Lower lobe of right lung (tissue), 2 donors: ENCODE measurements at regions not wholly inside any gene's neighbourhood (a gene's known extent, or its start where the extent isn't known, plus 50 kb on each side); places are given as distances from the start of the nearest gene placed in this dataset.

ENCODE experiments used
- ATAC-seq, 2 donors: fragments of 200-7000 bp; cut with Tn5 transposase; one replicate each; pipeline ENCODE4 v1.9.1; 2020 to 2022; ENCODE audit warnings: mild to moderate bottlenecking in 2 of 2, moderate library complexity in 2 of 2
- DNase-seq: peaks from one replicate; pipeline ENCODE4 v3.0.0-alpha.2; 2020
- H3K27ac ChIP-seq: fragments of 200-600 bp; one replicate; pipeline ENCODE4 v1.8.0; 2022
- H3K27me3 ChIP-seq: fragments of 200-600 bp; one replicate; pipeline ENCODE4 v1.8.0; 2022; ENCODE audit warnings: low read depth
- H3K36me3 ChIP-seq: fragments of 200-600 bp; one replicate; pipeline ENCODE4 v1.8.0; 2022; ENCODE audit warnings: mild to moderate bottlenecking
- H3K4me1 ChIP-seq: fragments of 200-600 bp; one replicate; pipeline ENCODE4 v1.8.0; 2022
- H3K4me3 ChIP-seq: fragments of 200-600 bp; one replicate; pipeline ENCODE4 v1.8.0; 2022; ENCODE audit warnings: mild to moderate bottlenecking
- H3K9me3 ChIP-seq: fragments of 200-600 bp; one replicate; pipeline ENCODE4 v1.8.0; 2022
- CTCF ChIP-seq: fragments of 200-600 bp; IDR thresholded peaks from one replicate; pipeline ENCODE4 v1.8.0; 2022; ENCODE audit warnings: antibody characterized with exemption, mild to moderate bottlenecking
- intact Hi-C: fragments of 100-400 bp; cut with DNase I; formaldehyde crosslinking; loops from one replicate; pipeline ENCODE4 v1.11.0; 2022
- donor health status: DM: no; HTN: yes; CAD: no; lungs with severe emphysema.

GRCh38 chr13:53408306-53408705 lies 379.7 kb downstream of the OLFM4 start:
- no peak for TF ChIP-seq CTCF
- Histone ChIP-seq H3K27me3 (no peaks in the 10 kb centered on the region), H3K27ac (no peak overlapping the region), H3K4me1 (no peaks in the 10 kb centered on the region), H3K36me3 (no peaks in the 10 kb centered on the region), H3K4me3 (no peak overlapping the region), H3K9me3 (no peaks in the 10 kb centered on the region)
- intact Hi-C loops, result no loop called here
- ATAC-seq (no peak), DNase-seq (no peak)

- Histone ChIP-seq H3K36me3 (no peaks in the 10 kb centered on the region), H3K4me1 (no peaks in the 10 kb centered on the region), H3K27me3 (no peaks in the 10 kb centered on the region), H3K9me3 (no peaks in the 10 kb centered on the region), H3K4me3 (no peak overlapping the region), H3K27ac (no peak overlapping the region)
- no peak for DNase-seq
- ATAC-seq, result no peak
- intact Hi-C loops, result no loop called here
- no peak for TF ChIP-seq CTCF
Observed at GRCh38 chr13:53408847-53409568, 380.4 kb downstream of the OLFM4 start.

GRCh38 chr13:53411463-53411862 lies 382.9 kb downstream of the OLFM4 start:
- no peak overlapping the region for H3K4me3 ChIP-seq
- H3K9me3 ChIP-seq, result no peaks in the 10 kb centered on the region
- ATAC-seq (no peak), DNase-seq (no peak)
- no peaks in the 10 kb centered on the region for H3K4me1 ChIP-seq
- intact Hi-C loops, result no loop called here
- H3K27me3 ChIP-seq, result no peaks in the 10 kb centered on the region
- TF ChIP-seq CTCF, result no peak
- no peaks in the 10 kb centered on the region for H3K36me3 ChIP-seq
- H3K27ac ChIP-seq, result no peak overlapping the region

- ATAC-seq (no peak), DNase-seq (no peak)
- Histone ChIP-seq H3K4me3 (no peak overlapping the region), H3K27me3 (no peaks in the 10 kb centered on the region), H3K9me3 (no peaks in the 10 kb centered on the region), H3K36me3 (no peaks in the 10 kb centered on the region), H3K4me1 (no peaks in the 10 kb centered on the region), H3K27ac (no peak overlapping the region)
- TF ChIP-seq CTCF, result no peak
- intact Hi-C loops, result no loop called here
Observed at GRCh38 chr13:53415135-53415534, 386.5 kb downstream of the OLFM4 start.

- DNase-seq (no peak), ATAC-seq (no peak)
- no peaks in the 10 kb centered on the region for H3K4me1 ChIP-seq
- no peak overlapping the region for H3K27ac ChIP-seq
- intact Hi-C loops, result no loop called here
- H3K36me3 ChIP-seq, result no peaks in the 10 kb centered on the region
- no peak overlapping the region for H3K4me3 ChIP-seq
- no peaks in the 10 kb centered on the region for H3K9me3 ChIP-seq
- no peak for TF ChIP-seq CTCF
- no peaks in the 10 kb centered on the region for H3K27me3 ChIP-seq
Observed at GRCh38 chr13:53417601-53418000, 389.0 kb downstream of the OLFM4 start.
